GM23338 (cell line): ENCODE measurements at regions not wholly inside any gene's neighbourhood (a gene's known extent, or its start where the extent isn't known, plus 50 kb on each side); places are given as distances from the start of the nearest gene placed in this dataset.

Source experiments
- CREB1 ChIP-seq: fragments of 250-450 bp; sonication (Bioruptor Pico); IDR thresholded peaks from 2 replicates; pipeline ENCODE4 v1.5.0; 2020; ENCODE audit warnings: low read depth, mild to moderate bottlenecking, moderate library complexity
- POLR2AphosphoS5 ChIP-seq: IDR thresholded peaks from 2 replicates; pipeline ENCODE4 v1.6.1; 2016; ENCODE audit warnings: antibody characterized with exemption, low read depth
- TF ChIP-seq, protein P1 (sequence below), 2 experiments: fragments of 200-600 bp in 1 of 2; sonication (generic) in 1 of 2; conservative IDR thresholded peaks; 2 replicates each; pipeline versions ENCODE4 v1.5.1 to v1.6.1; 2016 to 2017; ENCODE audit warnings: antibody characterized with exemption in 2 of 2, low read depth in 2 of 2, mild to moderate bottlenecking in 2 of 2, moderate library complexity in 1 of 2

DNA sequence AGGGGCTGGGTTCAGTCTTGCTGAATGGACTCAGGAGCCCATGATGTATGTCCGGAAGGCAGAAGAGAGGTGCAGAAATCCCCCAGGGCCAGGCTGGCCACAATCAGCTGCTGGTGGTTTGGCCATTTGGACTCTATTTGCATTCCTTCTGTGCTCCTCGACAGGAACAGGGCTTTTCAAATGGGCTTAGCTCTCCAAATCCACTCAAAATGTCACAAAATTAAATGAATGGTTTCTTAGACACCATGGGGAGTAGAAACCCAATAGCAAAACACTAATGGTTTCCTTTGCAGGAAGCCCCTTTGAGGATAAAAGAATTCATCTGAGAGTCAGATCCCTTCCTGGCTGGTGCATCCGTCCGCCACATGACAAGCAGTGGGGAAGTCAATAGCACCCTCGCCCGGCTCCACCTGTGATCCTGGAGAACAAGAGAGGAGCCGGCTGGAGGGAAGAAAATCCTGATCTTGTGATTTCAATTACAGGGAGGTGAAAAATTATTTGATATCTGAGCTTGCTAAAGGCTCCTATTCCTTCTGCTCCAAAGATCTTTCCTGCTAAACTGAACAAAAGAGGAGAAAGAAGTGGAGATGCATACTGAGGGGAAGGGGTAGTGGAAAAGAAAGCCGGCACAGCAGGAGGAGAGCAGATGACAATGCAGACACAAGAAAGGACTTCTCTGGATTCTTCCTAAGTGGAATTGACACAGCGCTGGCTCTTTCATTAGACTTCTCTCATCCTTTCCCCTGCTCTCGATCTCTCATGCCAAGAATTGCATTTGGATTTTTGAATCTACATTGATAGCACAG lies 190.7 kb downstream of the C7orf25 start:
- TF ChIP-seq CREB1 (CRISPR knock-in tag) (no peak), POLR2AphosphoS5 (no peak)
- TF ChIP-seq, protein P1, sequence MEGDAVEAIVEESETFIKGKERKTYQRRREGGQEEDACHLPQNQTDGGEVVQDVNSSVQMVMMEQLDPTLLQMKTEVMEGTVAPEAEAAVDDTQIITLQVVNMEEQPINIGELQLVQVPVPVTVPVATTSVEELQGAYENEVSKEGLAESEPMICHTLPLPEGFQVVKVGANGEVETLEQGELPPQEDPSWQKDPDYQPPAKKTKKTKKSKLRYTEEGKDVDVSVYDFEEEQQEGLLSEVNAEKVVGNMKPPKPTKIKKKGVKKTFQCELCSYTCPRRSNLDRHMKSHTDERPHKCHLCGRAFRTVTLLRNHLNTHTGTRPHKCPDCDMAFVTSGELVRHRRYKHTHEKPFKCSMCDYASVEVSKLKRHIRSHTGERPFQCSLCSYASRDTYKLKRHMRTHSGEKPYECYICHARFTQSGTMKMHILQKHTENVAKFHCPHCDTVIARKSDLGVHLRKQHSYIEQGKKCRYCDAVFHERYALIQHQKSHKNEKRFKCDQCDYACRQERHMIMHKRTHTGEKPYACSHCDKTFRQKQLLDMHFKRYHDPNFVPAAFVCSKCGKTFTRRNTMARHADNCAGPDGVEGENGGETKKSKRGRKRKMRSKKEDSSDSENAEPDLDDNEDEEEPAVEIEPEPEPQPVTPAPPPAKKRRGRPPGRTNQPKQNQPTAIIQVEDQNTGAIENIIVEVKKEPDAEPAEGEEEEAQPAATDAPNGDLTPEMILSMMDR (conservative IDR thresholded peaks at IDR 0.05; ENCODE audit: low read depth in 2 of 2): no peak
